ENCODE measurements at regions not wholly inside any gene's neighbourhood (a gene's known extent, or its start where the extent isn't known, plus 50 kb on each side); places are given as distances from the start of the nearest gene placed in this dataset.

DNA sequence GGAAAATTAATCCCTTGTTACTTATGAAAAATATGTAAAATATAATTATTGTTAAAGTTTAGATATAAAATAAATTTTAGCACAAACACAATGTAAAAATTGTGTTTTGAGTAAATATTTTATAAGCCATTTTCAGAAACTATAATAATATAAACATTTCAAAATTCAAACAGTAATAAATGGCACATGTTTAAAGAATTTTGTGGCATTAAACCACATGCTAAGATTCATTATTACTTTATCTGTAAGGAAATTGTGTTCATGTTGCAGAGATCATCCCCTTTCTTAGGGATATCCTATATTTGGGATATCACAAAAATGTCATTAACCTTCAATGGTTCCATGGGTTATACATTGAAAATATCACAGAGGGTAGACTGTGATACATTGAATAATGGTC is 1044.3 kb downstream of the AMY1C start (continued):
- no peak for TF ChIP-seq CUX1 (IDR thresholded peaks at IDR 0.05; ENCODE audit: insufficient replicate concordance, low read depth, low read length)

DNA sequence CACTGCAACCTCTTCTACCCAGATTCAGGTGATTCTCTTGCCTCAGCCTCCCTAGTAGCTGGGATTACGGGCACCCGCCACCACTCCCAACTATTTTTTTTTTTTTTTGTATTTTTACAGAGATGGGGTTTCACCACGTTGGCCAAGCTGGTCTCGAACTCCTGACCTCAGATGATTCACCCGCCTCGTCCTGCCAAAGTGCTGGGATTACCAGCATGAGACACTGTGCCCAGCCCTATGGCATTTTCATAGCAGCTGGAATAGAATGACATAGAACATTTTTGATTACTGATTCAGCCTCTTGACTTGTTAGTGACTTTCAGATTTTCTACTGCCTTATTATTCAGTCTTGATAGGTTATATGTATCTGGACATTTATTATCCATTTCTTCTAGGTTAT is 1046.2 kb downstream of the AMY1C start:
- Histone ChIP-seq H3K36me3 (ENCODE audit: control insufficient read depth in 2 of 2, insufficient read depth in 2 of 2, low read length in 1 of 2) (no peaks in the 10 kb centered on the region), H3K4me3 (no peak overlapping the region), H3K4me2 (ENCODE audit: control insufficient read depth, insufficient read depth) (no peak overlapping the region), H3K27me3 (replicated peaks in 1 of 2; ENCODE audit: control insufficient read depth in 2 of 2, insufficient read depth in 2 of 2, low read length in 1 of 2) (no peaks in the 10 kb centered on the region), H3K9ac (ENCODE audit: control insufficient read depth, insufficient read depth, low read length) (no peak overlapping the region), H4K20me1 (ENCODE audit: control insufficient read depth, insufficient read depth) (no peaks in the 10 kb centered on the region), H3K9me3 (replicated peaks; ENCODE audit: control insufficient read depth, insufficient read depth, low read length) (no peaks in the 10 kb centered on the region), H2AFZ (ENCODE audit: control insufficient read depth, low read depth, low read length) (no peak overlapping the region), H3K79me2 (ENCODE audit: control insufficient read depth, insufficient read depth, low read length) (no peaks in the 10 kb centered on the region), H3K4me1 (ENCODE audit: control insufficient read depth, insufficient read depth, low read length) (no peaks in the 10 kb centered on the region), H3K27ac (ENCODE audit: control insufficient read depth, insufficient read depth) (no peak overlapping the region)
- 0% methylated on average over 3 of the region's 6 CpGs for WGBS (ENCODE audit: insufficient coverage, insufficient replicate concordance, low lambda C conversion rate, missing lambda C conversion rate)
- SMC1A ChIA-PET (ENCODE audit: uncharacterized antibody, unreplicated experiment): no interaction called here
- CTCF ChIA-PET: no interaction called here
- intact Hi-C loops (cut with micrococcal nuclease; ENCODE audit: unreplicated experiment): no loop called here
- in situ Hi-C loops (cut with MboI): no loop called here
- ATAC-seq (no peak), DNase-seq (ENCODE audit: low read depth, low spot score) (no peak), FAIRE-seq (no peak)
- BruUV-seq (replicated peaks): no TSS peak
- POLR2A ChIA-PET: no interaction called here
- RAD21 ChIA-PET (ENCODE audit: unreplicated experiment): no interaction called here
- TF ChIP-seq ZNF207 (IDR thresholded peaks at IDR 0.05; ENCODE audit: borderline replicate concordance) (no peak), LARP7 (IDR thresholded peaks at IDR 0.05) (no peak), HDGF (IDR thresholded peaks at IDR 0.05) (no peak), ZBTB11 (CRISPR knock-in tag; IDR thresholded peaks at IDR 0.05) (no peak), ZBTB33 (IDR thresholded peaks at IDR 0.05) (no peak)
- TF ChIP-seq, protein P1, sequence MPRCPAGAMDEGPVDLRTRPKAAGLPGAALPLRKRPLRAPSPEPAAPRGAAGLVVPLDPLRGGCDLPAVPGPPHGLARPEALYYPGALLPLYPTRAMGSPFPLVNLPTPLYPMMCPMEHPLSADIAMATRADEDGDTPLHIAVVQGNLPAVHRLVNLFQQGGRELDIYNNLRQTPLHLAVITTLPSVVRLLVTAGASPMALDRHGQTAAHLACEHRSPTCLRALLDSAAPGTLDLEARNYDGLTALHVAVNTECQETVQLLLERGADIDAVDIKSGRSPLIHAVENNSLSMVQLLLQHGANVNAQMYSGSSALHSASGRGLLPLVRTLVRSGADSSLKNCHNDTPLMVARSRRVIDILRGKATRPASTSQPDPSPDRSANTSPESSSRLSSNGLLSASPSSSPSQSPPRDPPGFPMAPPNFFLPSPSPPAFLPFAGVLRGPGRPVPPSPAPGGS (IDR thresholded peaks at IDR 0.05; ENCODE audit: borderline replicate concordance, insufficient read depth, low read depth, low read length, poor library complexity, severe bottlenecking): no peak

Measured in GM12878 (cell line).